HG03280 (cell line): ENCODE measurements at regions not wholly inside any gene's neighbourhood (a gene's known extent, or its start where the extent isn't known, plus 50 kb on each side); places are given as distances from the start of the nearest gene placed in this dataset.
A peak's percentile ranks its signal among the peaks of the same experiment; 100 is the strongest.

Source experiments
- ATAC-seq: cut with Tn5 transposase; IDR thresholded peaks from one replicate; pipeline ENCODE4 v1.9.1; 2021; ENCODE audit warnings: mild to moderate bottlenecking, moderate library complexity; ENCODE audit not compliant: unreplicated experiment

- no peak for ATAC-seq
Measured at GRCh38 chr7:96415293-96415940, 93.5 kb upstream of the SLC25A13 start.

GRCh38 chr7:96414931-96415292, 93.0 kb upstream of the SLC25A13 start:
- peak; percentile 74 for ATAC-seq

DNA sequence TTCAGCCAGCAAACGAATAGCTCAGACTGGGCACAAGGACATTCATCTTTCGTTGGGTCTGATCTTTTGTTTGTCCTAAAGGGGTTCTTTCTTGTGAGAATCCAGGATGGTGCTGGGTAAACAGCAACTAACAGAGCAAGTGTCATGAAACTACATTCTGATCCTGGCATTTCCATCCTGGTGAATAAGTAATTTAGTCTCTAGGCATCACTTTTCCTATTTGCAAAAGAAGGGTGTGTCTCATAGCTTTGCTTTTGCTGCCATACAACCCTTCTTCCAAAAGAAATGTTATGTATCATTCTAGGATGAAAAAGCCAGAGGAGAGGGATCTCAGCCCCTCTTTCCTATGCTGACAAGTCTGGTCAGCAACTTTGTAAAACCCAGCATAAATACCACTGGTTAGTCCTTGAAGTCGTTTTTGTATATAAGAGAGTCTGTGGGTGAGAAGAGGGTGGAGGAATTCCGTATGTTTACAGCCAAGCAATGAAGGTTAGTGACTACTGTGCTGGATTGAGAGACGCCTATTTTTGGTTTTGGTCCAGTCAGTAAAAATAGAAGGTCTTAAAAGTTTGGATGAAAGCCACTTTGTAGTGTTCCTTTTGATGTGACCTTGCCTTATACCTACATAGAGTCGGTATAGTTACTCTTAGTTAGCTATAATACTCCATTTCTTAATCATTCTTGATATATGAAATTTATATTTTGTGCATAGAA, 88.4 kb upstream of the SLC25A13 start:
- no peak for ATAC-seq

- no peak for ATAC-seq
Measured at GRCh38 chr7:96408881-96409280, 87.0 kb upstream of the SLC25A13 start.

- ATAC-seq: no peak
Measured at GRCh38 chr7:96407427-96407826, 85.5 kb upstream of the SLC25A13 start.

DNA sequence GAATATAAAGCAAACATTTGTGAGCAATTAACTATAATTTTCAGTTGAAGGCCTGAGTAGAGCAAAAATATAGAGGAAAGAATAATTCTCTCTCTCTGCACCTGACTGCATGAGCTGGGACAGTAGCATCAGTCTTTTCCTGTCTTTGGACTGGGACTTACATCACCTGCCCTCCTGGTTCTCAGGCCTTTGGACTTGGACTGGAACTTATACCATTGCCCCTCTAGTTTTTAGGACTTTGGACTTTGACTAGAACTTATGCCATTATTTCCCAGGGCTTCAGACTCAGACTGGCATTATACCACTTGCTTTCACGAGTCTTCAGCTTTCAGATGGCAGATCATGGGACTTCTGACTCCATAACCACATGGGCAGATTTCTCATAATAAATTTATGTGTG, 81.0 kb upstream of the SLC25A13 start:
- no peak for ATAC-seq

DNA sequence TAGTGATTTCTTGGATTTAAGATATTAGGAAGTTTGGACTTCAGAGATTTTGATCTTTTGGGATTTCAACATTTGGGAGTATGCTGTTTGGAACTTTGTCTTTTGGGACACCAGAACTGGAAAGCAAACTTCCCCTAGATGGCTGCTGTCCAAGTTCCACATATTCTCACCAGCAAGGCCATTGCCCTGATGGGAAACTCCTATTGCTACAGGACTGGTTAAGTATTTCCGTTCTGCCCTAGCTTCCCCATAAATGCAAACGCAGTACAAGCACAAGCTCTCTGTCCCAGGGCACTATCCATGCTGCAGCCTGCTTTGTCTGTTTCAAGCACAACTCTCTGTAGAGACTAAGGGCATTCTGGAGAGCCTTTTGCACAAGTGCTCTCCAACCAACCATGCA, 79.3 kb upstream of the SLC25A13 start:
- ATAC-seq: no peak

- no peak for ATAC-seq
Measured at GRCh38 chr7:96400518-96400917, 78.6 kb upstream of the SLC25A13 start.

GRCh38 chr7:96400001-96400400, 78.1 kb upstream of the SLC25A13 start:
- no peak for ATAC-seq

DNA sequence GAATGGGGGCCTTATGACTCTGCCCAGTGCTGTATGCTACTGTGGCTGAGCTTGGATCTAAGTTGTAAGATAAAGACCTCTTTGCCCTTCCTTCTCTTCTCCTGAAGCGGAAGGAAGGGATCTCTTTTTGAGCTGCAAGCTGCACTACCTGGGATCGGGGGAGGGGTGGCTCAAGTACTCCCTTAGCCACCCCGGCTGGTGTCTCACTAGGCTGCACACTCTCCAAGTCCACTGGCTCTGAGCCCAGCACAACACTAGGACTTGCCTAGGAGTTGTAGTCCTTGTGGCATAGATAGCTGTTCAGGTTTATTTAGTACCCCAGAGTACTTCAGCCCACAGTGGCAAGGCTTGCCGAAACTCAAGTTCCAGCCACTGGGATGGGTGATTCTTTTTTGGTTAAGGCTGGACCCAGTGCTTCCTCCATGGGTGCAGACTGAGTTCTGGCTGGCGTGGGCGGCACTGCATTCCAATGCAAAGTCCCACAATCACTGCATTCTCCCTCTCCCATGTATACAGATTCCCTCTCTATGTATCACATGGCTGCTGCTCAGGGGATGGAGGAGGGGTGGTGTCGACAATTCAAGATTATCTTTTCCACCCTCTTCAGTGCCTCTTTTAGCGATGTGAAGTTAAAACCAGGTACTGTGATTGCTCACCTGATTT, 76.2 kb upstream of the SLC25A13 start:
- no peak for ATAC-seq

DNA sequence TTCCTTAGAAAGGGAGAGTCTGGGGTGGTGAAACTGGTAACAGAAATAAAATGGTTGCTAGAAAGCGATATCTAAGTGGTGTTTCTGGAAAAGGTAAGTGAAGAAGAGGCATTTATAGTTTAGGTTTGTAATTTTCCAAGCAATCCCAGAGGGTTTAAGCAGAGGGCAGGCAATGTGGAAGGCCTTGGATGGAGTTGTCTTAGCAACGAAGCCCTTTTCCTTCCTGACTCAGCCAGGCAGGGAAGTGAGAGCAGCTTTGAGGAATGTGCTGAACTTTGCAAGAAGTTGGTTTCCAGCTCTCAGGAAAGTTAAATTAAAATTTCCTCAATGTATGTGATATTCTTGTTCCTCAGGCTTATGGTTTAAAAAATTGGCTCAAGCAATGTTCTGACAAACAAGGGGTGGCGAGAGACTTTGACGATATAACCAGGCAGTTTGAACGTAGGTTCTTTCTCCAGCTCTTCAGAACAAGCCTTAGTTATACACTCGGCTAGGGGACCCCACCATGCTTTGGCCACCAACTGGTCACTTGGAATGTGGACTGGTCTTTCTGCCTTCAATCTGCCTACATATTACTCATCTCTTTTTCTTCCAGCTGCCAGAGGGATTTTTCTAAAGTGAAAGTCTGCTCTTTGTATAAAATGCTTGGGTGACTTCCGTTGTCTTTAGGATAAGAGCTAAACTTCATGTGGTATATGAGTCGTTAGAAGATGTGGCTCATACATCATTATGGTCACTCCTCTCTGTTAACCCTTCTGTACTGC, 66.9 kb upstream of the SLC25A13 start:
- no peak for ATAC-seq

DNA sequence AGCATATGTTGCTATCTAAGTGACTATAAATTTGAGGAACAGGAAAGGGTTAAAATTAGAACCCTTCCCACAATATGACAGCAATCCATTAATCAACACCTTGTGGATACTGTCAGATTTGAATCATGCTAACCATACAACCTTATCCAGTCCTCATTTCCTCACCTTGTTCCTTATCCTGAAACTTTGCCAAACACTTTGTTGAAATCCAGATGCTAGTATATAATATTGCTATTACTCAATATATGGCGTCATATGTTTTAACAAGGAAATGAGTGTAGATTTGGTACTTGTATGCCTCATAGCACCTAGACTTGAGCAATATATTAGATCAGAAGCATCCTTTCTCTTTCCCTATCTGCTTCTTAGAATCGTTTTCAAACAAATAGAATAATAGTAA, 66.3 kb upstream of the SLC25A13 start:
- no peak for ATAC-seq

GRCh38 chr7:96380111-96380512, 58.2 kb upstream of the SLC25A13 start:
- no peak for ATAC-seq

GRCh38 chr7:96377399-96377798, 55.5 kb upstream of the SLC25A13 start:
- no peak for ATAC-seq
